WERI-Rb-1 (cell line): ENCODE measurements at regions not wholly inside any gene's neighbourhood (a gene's known extent, or its start where the extent isn't known, plus 50 kb on each side); places are given as distances from the start of the nearest gene placed in this dataset.

Source experiments
- DNase-seq: peaks from one replicate; pipeline ENCODE4 v3.0.0-alpha.2; 2020
- H3K27ac ChIP-seq: fragments of 250-450 bp; sonication (Bioruptor Pico); 2 replicates; pipeline ENCODE4 v1.5.1; 2020; ENCODE audit warnings: mild to moderate bottlenecking, moderate library complexity
- H3K27me3 ChIP-seq: fragments of 250-450 bp; sonication (Bioruptor Pico); 2 replicates; pipeline ENCODE4 v1.5.1; 2021; ENCODE audit warnings: mild to moderate bottlenecking, low read depth, moderate library complexity; ENCODE audit not compliant: insufficient read depth, severe bottlenecking
- H3K36me3 ChIP-seq: fragments of 250-450 bp; sonication (Bioruptor Pico); 2 replicates; pipeline ENCODE4 v1.5.1; 2020; ENCODE audit warnings: mild to moderate bottlenecking, moderate library complexity
- H3K4me3 ChIP-seq: 2 replicates; pipeline ENCODE4 v1.5.1; 2011; ENCODE audit warnings: low read depth, mild to moderate bottlenecking, control low read depth, low read length
- H3K9me3 ChIP-seq: fragments of 250-450 bp; sonication (Bioruptor Pico); 2 replicates; pipeline ENCODE4 v1.5.1; 2021; ENCODE audit warnings: mild to moderate bottlenecking, moderate library complexity; ENCODE audit not compliant: severe bottlenecking
- TF ChIP-seq, protein P1 (sequence below): IDR thresholded peaks from 2 replicates; pipeline ENCODE4 v1.5.1; 2011; ENCODE audit warnings: low read depth, mild to moderate bottlenecking, control low read depth, inconsistent platforms, low read length

DNA sequence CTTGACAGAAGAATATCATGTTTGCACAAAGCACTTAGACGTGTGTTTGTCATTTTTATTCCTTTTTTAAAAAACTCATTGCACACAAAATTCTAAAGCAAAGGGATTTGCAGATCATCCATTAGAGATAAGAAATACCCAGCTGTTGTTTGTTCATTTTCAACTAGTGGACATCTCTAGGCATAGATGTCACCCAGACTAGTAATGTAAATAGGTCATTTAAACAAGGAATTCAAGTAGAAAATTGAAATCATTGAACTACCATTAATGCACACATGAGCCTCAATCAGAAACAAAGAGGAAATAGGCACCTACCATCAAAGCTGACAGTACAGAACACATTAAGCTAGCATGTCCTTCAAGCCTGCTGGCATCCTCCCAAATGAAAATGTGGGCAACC is 107.3 kb downstream of the OR2K2 start:
- H3K36me3 ChIP-seq = no peaks in the 10 kb centered on the region
- TF ChIP-seq, protein P1, sequence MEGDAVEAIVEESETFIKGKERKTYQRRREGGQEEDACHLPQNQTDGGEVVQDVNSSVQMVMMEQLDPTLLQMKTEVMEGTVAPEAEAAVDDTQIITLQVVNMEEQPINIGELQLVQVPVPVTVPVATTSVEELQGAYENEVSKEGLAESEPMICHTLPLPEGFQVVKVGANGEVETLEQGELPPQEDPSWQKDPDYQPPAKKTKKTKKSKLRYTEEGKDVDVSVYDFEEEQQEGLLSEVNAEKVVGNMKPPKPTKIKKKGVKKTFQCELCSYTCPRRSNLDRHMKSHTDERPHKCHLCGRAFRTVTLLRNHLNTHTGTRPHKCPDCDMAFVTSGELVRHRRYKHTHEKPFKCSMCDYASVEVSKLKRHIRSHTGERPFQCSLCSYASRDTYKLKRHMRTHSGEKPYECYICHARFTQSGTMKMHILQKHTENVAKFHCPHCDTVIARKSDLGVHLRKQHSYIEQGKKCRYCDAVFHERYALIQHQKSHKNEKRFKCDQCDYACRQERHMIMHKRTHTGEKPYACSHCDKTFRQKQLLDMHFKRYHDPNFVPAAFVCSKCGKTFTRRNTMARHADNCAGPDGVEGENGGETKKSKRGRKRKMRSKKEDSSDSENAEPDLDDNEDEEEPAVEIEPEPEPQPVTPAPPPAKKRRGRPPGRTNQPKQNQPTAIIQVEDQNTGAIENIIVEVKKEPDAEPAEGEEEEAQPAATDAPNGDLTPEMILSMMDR = no peak

DNA sequence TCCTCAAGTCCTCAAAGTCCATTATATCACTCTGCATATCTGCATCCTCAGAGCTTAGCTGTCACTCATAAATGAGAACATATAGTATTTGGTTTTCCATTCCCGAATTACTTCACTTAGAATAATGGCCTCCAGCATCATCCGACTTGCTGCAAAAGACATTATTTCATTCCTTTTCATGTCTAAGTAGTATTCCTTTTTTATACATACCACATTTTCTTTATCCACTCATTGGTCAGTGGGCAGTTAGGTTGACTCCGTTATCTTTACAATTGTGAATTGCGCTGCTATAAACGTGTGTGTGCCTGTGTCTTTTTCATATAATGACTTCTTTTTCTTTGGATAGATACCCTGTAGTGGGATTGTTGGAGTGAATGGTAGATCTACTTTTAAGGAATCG is 117.2 kb downstream of the OR2K2 start:
- Histone ChIP-seq H3K4me3 (no peak overlapping the region), H3K36me3 (no peaks in the 10 kb centered on the region)
- TF ChIP-seq, protein P1 = no peak

More for the DNA sequence above, 107.3 kb downstream of the OR2K2 start:
- peaks cover 60% of the 10 kb centered on the region for H3K27me3 ChIP-seq
- DNase-seq = no peak
- H3K9me3 ChIP-seq = peaks cover 6% of the 10 kb centered on the region
- H3K4me3 ChIP-seq = no peak overlapping the region
- no peak overlapping the region for H3K27ac ChIP-seq

DNA sequence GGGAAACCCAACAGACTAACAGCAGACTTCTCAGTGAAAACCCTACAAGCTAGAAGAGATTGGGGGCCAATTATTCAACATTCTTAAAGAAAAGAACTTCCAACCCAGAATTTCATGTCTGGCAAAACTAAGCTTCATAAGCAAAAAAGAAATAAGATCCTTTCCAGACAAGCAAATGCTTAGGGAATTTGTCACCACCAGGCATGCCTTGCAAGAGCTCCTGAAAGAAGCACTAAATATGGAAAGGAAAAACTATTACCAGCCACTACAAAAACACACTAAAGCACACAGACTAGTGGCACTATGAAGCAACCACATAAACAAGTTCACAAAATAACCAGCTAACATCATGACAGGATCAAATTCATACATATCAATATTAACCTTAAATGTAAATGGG is 131.1 kb downstream of the OR2K2 start:
- no peaks in the 10 kb centered on the region for H3K9me3 ChIP-seq
- TF ChIP-seq, protein P1 = no peak
- no peaks in the 10 kb centered on the region for H3K36me3 ChIP-seq
- H3K27me3 ChIP-seq = peaks cover 50% of the 10 kb centered on the region
- no peak overlapping the region for H3K4me3 ChIP-seq
- no peak overlapping the region for H3K27ac ChIP-seq
- no peak for DNase-seq

More for the DNA sequence above, 117.2 kb downstream of the OR2K2 start:
- peaks cover 78% of the 10 kb centered on the region for H3K27me3 ChIP-seq
- no peak for DNase-seq
- no peak overlapping the region for H3K27ac ChIP-seq
- peaks cover 9% of the 10 kb centered on the region for H3K9me3 ChIP-seq

DNA sequence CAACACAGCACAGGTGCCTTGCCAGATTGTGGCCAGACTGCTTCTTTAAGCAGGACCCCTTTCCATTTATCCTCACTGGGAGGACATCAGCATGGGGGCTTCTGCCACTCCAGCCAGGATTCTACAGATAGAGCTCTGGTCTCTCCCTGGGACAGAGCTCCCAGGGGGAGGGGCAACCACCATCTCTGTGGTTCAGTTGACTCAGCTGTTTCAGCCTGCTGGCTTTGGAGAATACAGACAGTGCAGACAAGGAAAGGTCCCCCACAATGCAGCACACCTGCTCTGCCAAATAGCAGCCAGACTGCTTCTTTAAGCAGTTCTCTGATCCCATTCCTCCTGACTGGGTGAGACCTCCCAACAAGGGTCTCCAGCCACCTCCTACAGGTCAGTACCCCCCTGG is 132.8 kb downstream of the OR2K2 start:
- Histone ChIP-seq H3K4me3 (no peak overlapping the region), H3K36me3 (no peaks in the 10 kb centered on the region), H3K27ac (no peak overlapping the region), H3K9me3 (no peaks in the 10 kb centered on the region), H3K27me3 (peaks cover 57% of the 10 kb centered on the region)
- TF ChIP-seq, protein P1 = no peak
- DNase-seq = no peak

DNA sequence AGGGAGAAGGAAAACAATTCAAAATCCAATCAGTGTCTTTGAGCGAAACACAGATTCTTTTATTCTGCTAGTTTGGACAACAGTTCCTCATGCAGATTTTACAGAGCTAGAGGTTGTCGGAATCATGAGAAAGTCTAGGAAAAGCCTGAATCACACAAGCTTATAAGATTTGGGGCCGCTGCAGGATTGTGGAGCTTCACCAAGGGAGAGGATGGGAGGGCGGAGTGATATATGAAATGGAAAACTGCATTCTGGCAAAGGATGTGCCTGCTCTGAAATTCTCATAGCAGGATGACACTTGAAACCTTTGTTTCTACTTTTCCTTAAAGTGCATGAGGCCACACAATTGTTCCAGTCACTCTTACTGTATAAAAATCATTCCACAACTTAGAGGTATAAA is 134.3 kb downstream of the OR2K2 start:
- TF ChIP-seq, protein P1 = no peak
- Histone ChIP-seq H3K9me3 (no peaks in the 10 kb centered on the region), H3K4me3 (no peak overlapping the region), H3K27ac (no peak overlapping the region), H3K36me3 (no peaks in the 10 kb centered on the region), H3K27me3 (peaks cover 63% of the 10 kb centered on the region)
- DNase-seq = no peak

DNA sequence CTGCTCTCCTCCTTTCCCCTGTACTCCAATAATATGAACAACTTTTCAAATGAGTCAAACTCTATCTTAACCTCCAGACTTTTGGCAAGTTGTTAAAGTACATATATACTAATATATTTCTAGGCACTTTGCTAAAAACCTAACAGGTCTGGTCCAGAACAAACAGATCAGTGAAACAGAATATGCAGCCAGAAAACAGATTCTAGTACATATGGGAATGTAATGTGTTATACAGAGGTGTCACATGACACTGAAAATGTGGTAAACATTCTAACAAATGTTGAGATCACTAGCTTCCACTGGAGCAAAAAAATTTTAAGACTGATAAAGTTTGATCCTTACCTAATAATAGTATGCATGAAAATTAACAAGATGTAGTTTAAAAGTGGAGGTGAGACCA is 136.9 kb downstream of the OR2K2 start:
- Histone ChIP-seq H3K36me3 (no peaks in the 10 kb centered on the region), H3K4me3 (no peak overlapping the region), H3K27me3 (peaks cover 79% of the 10 kb centered on the region), H3K27ac (no peak overlapping the region), H3K9me3 (no peaks in the 10 kb centered on the region)
- TF ChIP-seq, protein P1 = no peak
- no peak for DNase-seq
